Mucosa of stomach (tissue), 1 donor: ENCODE measurements at regions not wholly inside any gene's neighbourhood (a gene's known extent, or its start where the extent isn't known, plus 50 kb on each side); places are given as distances from the start of the nearest gene placed in this dataset.
"Not testable (repeated sequence)": the region's sequence is repeated elsewhere in the genome, so short reads cannot be mapped to it uniquely, and the experiment has no call there.

Experiments
- H3K27me3 ChIP-seq: one replicate; pipeline ENCODE4 v1.7.0; 2013; ENCODE audit warnings: mild to moderate bottlenecking, low read length; ENCODE audit not compliant: control insufficient read depth, insufficient read depth
- H3K36me3 ChIP-seq: one replicate; pipeline ENCODE4 v1.7.0; 2013; ENCODE audit warnings: low read length; ENCODE audit not compliant: control insufficient read depth, insufficient read depth
- H3K4me1 ChIP-seq: one replicate; pipeline ENCODE4 v1.7.0; 2013; ENCODE audit warnings: mild to moderate bottlenecking, low read length; ENCODE audit not compliant: control insufficient read depth, insufficient read depth
- H3K4me3 ChIP-seq: one replicate; pipeline ENCODE4 v1.7.0; 2013; ENCODE audit warnings: low read length
- H3K9ac ChIP-seq: one replicate; pipeline ENCODE4 v1.7.0; 2013; ENCODE audit warnings: mild to moderate bottlenecking, low read length, moderate library complexity
- H3K9me3 ChIP-seq: one replicate; pipeline ENCODE4 v1.7.0; 2013; ENCODE audit warnings: mild to moderate bottlenecking, low read length, moderate library complexity; ENCODE audit not compliant: control insufficient read depth
- donor health status: Pancreatic carcinoma.

DNA sequence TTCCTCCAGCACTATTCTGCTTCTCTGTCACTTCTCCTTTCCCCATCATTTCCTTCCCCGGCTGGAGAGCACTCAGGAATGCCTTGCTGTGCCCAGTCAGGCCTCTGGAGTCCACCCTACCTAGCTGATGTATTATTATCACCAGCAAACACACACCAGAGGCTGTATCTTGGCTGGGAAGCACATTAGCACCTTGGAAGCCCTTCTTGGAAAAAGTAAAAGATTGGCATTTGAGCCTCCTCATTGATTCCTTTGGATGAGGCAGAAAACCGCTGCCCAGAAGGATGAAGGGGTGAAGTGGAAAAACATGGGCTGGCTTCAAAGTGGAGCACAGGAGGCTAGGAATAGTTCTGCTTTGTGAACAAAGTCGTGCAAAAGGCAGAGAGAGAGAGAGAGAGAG, 244.3 kb downstream of the RPLP1 start:
- no peaks in the 10 kb centered on the region for H3K27me3 ChIP-seq
- no peaks in the 10 kb centered on the region for H3K4me1 ChIP-seq

GRCh38 chr15:69697916-69698315, 245.3 kb downstream of the RPLP1 start:
- no peaks in the 10 kb centered on the region for H3K4me1 ChIP-seq
- no peak overlapping the region for H3K9ac ChIP-seq
- H3K4me3 ChIP-seq, result no peak overlapping the region
- no peaks in the 10 kb centered on the region for H3K9me3 ChIP-seq
- H3K27me3 ChIP-seq, result no peaks in the 10 kb centered on the region
- no peaks in the 10 kb centered on the region for H3K36me3 ChIP-seq

More for the DNA sequence above, 244.3 kb downstream of the RPLP1 start:
- Histone ChIP-seq H3K9ac (no peak overlapping the region), H3K9me3 (no peaks in the 10 kb centered on the region), H3K36me3 (no peaks in the 10 kb centered on the region), H3K4me3 (no peak overlapping the region)

GRCh38 chr15:69699096-69699495, 246.5 kb downstream of the RPLP1 start:
- Histone ChIP-seq H3K4me3 (no peak overlapping the region), H3K36me3 (no peaks in the 10 kb centered on the region), H3K27me3 (no peaks in the 10 kb centered on the region), H3K4me1 (no peaks in the 10 kb centered on the region), H3K9ac (no peak overlapping the region), H3K9me3 (no peaks in the 10 kb centered on the region)

DNA sequence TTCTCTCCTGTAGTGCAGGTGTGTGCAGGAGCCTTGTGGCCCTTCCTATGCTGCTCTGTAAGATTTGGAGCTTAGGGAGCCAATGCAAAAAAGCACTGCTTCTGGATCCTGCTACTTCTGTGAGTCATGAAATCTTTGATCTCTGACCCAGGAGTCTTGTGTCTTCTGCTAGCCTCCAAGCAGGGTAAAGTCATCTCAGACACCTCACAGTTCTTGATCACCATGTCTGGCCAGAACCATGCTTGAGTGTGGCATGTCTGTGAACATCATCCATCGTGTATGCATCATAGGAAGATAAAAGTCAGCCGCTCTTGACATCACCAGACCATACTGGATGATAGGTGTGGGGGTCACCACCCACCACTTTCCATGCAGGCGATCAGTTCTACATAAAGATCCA, 247.8 kb downstream of the RPLP1 start:
- H3K9me3 ChIP-seq, result no peaks in the 10 kb centered on the region
- H3K9ac ChIP-seq, result no peak overlapping the region
- H3K36me3 ChIP-seq, result no peaks in the 10 kb centered on the region
- no peaks in the 10 kb centered on the region for H3K4me1 ChIP-seq
- no peaks in the 10 kb centered on the region for H3K27me3 ChIP-seq
- no peak overlapping the region for H3K4me3 ChIP-seq

GRCh38 chr15:69701198-69701597, 248.6 kb downstream of the RPLP1 start:
- no peaks in the 10 kb centered on the region for H3K36me3 ChIP-seq
- H3K9me3 ChIP-seq, result no peaks in the 10 kb centered on the region
- H3K9ac ChIP-seq, result no peak overlapping the region
- no peaks in the 10 kb centered on the region for H3K4me1 ChIP-seq
- no peaks in the 10 kb centered on the region for H3K27me3 ChIP-seq
- no peak overlapping the region for H3K4me3 ChIP-seq

DNA sequence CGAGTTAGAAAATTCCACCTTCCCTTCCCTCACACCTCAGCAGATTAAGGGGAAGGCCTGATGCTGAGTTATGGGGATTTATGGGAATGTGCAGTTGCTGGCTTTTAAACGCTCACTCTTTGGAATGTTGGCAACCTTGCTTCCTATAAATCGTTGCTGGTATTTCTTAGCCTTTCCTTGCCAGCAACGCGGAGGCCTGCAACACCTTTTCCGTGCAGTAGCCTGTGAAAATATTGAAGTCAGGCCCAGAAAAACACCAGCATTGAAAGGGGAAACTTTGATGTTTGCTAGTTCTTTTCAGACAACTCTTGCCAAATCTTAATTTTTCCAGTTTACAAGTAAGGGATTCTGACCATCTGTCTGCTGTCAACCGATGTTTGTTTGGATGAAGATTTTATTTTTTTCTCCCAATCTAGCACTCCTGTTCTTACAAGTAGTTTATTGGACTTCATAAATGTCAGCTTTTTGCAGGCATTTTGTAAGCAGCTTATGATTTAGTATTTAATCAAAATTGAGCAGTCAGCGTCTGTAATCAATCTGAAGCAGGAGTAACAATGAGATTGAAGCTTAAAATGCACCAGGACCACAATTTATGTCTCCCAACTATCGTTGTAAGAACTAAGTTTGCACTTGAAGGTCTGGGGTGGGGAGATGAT, 251.0 kb downstream of the RPLP1 start:
- Histone ChIP-seq H3K36me3 (no peaks in the 10 kb centered on the region), H3K4me3 (no peak overlapping the region), H3K4me1 (no peaks in the 10 kb centered on the region), H3K9me3 (no peaks in the 10 kb centered on the region), H3K9ac (no peak overlapping the region), H3K27me3 (no peaks in the 10 kb centered on the region)

DNA sequence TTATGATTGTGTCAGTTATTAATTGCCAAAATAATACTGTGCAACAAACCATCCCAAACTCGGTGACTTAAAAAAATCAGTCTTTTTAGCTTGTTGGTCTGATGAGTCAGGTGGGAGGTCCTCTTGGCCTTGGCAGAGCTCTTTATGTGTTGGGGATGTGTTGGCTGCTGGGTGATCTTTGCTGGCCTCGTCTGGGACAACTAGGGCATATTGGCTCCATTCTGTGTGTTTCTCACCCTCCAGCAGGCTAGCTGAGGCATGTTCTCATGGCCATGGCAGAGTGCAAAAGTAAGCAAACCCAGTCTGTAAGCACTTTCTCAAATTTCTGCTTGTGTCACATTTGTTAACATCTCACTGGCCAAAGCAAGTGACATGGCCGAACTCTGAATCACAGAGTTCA, 251.6 kb downstream of the RPLP1 start:
- H3K4me3 ChIP-seq, result no peak overlapping the region
- no peak overlapping the region for H3K9ac ChIP-seq
- H3K36me3 ChIP-seq, result no peaks in the 10 kb centered on the region
- no peaks in the 10 kb centered on the region for H3K9me3 ChIP-seq
- H3K27me3 ChIP-seq, result no peaks in the 10 kb centered on the region
- H3K4me1 ChIP-seq, result no peaks in the 10 kb centered on the region

DNA sequence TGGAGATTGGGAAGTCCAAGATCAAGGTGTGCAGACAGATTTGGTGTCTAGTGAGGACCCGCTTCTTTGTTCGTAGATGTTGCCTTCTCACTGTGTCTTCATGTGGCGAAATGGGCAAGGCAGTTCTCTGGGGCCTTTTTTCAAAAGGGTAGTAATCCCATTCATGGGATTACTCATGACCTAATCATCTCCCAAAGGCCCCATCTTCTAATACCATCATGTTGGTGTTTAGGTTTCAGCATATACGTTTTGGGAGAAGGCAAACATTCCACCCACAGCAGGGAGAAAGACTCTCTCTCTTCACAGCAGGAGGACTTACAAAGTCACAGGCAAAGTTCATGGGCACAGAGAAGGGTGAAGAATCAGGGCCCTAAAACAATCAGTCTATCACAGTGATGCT, 252.1 kb downstream of the RPLP1 start:
- Histone ChIP-seq H3K4me3 (no peak overlapping the region), H3K36me3 (no peaks in the 10 kb centered on the region), H3K27me3 (no peaks in the 10 kb centered on the region), H3K4me1 (no peaks in the 10 kb centered on the region), H3K9me3 (no peaks in the 10 kb centered on the region), H3K9ac (no peak overlapping the region)

DNA sequence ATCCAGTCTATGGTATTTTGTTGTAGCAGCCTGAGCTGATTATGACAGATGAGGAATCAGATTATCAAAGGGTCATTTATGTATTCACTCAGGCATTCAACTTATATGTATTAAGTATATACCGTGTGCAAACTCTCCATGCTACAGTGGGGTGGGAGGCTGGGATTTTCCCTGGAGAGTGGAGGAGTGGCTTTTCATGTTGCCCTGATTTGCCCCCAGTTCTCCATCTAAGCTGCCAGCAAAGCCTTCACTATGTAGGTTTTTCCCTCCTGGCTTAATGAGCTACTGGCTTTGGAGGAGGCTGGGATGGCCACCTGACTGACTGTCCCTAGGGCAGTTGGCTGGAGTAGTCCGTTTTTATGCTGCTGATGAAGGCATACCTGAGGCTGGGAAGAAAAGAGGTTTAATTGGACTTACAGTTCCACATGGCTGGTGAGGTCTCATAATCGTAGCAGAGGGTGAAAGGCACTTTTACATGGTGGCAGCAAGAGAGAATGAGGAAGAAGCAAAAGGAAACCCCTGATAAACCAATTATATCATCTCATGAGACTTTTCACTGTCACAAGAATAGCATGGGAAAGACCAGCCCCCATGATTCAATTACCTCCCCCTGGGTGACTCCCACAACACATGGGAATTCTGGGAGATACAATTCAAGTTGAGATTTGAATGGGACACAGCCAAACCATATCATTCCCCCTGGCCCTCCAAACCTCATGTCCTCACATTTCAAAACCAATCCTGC, 253.9 kb downstream of the RPLP1 start:
- no peaks in the 10 kb centered on the region for H3K9me3 ChIP-seq

DNA sequence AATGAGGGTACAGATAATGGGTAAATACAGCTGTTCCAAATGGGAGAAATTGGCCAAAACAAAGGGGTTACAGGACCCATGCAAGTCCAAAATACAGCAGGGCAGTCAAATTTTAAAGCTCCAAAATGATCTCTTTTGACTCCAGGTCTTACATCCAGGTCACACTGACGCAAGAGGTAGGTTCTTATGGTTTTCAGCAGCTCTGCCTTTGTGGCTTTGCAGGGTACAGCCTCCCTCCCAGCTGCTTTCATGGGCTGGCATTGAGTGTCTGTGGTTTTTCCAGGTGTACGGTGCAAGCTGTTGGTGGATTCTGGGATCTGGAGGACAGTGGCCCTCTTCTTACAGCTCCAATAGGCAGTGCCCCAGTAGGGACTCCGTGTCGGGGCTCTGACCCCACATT, 254.6 kb downstream of the RPLP1 start:
- not testable (repeated sequence) for H3K9ac ChIP-seq, H3K4me3 ChIP-seq, H3K9me3 ChIP-seq, H3K4me1 ChIP-seq, H3K36me3 ChIP-seq, H3K27me3 ChIP-seq

More for the DNA sequence above, 253.9 kb downstream of the RPLP1 start:
- no peaks in the 10 kb centered on the region for H3K27me3 ChIP-seq
- no peak overlapping the region for H3K4me3 ChIP-seq
- no peaks in the 10 kb centered on the region for H3K4me1 ChIP-seq
- no peak overlapping the region for H3K9ac ChIP-seq
- no peaks in the 10 kb centered on the region for H3K36me3 ChIP-seq

DNA sequence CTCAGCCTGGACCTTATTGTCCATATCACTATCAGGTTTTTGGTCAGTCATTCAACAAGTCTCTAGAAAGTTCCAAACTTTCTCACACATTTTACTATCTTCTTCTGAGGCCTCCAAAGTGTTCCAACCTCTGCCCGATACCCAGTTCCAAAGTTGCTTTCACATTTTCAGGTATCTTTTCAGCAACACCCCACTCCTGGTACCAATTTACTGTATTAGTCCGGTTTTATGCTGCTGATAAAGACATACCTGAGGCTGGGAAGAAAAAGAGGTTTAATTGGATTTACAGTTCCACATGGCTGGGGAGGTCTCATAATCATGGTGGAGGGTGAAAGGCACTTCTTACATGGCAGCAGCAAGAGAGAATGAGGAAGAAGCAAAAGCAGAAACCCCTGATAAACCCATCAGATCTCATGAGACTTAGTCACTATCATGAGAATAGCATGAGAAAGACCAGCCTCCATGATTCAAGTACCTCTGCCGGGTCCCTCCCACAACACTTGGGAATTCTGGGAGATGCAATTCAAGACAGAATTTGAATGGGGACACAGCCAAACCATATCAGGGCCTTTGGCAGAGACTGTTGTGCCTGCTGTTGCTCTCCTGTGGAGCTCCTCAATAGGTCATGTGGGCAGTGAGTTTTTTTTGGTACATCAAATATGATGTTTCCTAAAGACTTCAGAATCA, 256.0 kb downstream of the RPLP1 start:
- H3K27me3 ChIP-seq, H3K9ac ChIP-seq, H3K9me3 ChIP-seq, H3K4me1 ChIP-seq, H3K36me3 ChIP-seq, H3K4me3 ChIP-seq: not testable (repeated sequence)

DNA sequence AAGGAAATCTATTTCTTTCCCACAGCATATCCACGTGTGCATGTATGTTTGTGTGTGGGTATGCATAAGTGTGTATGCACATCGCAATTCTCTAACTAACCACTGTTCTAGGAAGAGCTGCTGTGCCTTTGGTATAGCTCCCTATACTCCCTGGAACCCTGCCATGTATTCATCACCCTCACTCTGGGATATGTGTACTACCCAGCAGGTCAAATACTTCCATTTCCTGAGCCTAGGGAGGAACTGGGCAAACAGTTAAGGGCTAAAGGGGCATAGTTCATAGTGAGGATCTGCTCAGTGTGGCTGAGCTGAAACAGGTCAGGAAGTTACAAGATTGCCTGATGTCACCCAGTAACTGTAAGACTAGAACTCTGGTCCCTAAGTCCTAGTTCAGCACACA, 260.4 kb downstream of the RPLP1 start:
- Histone ChIP-seq H3K27me3 (no peaks in the 10 kb centered on the region), H3K4me1 (no peaks in the 10 kb centered on the region), H3K9ac (no peak overlapping the region), H3K9me3 (no peaks in the 10 kb centered on the region), H3K4me3 (no peak overlapping the region), H3K36me3 (no peaks in the 10 kb centered on the region)
